Hepatocyte (in vitro differentiated cells): ENCODE measurements at regions not wholly inside any gene's neighbourhood (a gene's known extent, or its start where the extent isn't known, plus 50 kb on each side); places are given as distances from the start of the nearest gene placed in this dataset.

Experiments
- CTCF ChIP-seq: fragments of 200-600 bp; sonication (generic); IDR thresholded peaks from 2 replicates; pipeline ENCODE4 v1.5.1; 2016; ENCODE audit warnings: antibody characterized with exemption, mild to moderate bottlenecking; ENCODE audit not compliant: poor library complexity
- EZH2 ChIP-seq: fragments of 200-600 bp; sonication (generic); IDR thresholded peaks from 2 replicates; pipeline ENCODE4 v1.6.1; 2016; ENCODE audit warnings: antibody characterized with exemption, mild to moderate bottlenecking, borderline replicate concordance
- EZH2phosphoT487 ChIP-seq: fragments of 200-600 bp; sonication (generic); IDR thresholded peaks from one replicate; pipeline ENCODE4 v1.6.1; 2018; ENCODE audit warnings: antibody characterized with exemption, mild to moderate bottlenecking, low read depth, moderate library complexity; ENCODE audit not compliant: unreplicated experiment, severe bottlenecking

- TF ChIP-seq CTCF, result no peak
- TF ChIP-seq EZH2phosphoT487, result no peak
- no peak for TF ChIP-seq EZH2
Observed at GRCh38 chr11:134677397-134677822, 265.4 kb upstream of the B3GAT1 start.
